Neural cell (in vitro differentiated cells): ENCODE measurements at regions not wholly inside any gene's neighbourhood (a gene's known extent, or its start where the extent isn't known, plus 50 kb on each side); places are given as distances from the start of the nearest gene placed in this dataset.

Source experiments
- H2AFZ ChIP-seq: fragments of 200-600, 300-800 bp; sonication (generic), shearing (Covaris generic); 2 replicates; pipeline ENCODE4 v1.6.0; 2014; ENCODE audit warnings: low read depth, mild to moderate bottlenecking, antibody characterized with exemption, low read length, moderate library complexity
- H3F3A ChIP-seq: fragments of 200-600 bp; shearing (Covaris generic); 2 replicates; pipeline ENCODE4 v1.6.1; 2016; ENCODE audit warnings: mild to moderate bottlenecking, moderate library complexity, mixed read lengths, antibody characterized with exemption, low read length; ENCODE audit not compliant: insufficient read depth, poor library complexity, severe bottlenecking
- H3K27ac ChIP-seq: fragments of 200-600, 300-800 bp; sonication (generic), shearing (Covaris generic); 2 replicates; pipeline ENCODE4 v1.5.1; 2014; ENCODE audit warnings: mild to moderate bottlenecking, low read length, moderate library complexity
- H3K27me3 ChIP-seq: fragments of 300-800, 200-600 bp; sonication (generic), shearing (Covaris generic); 2 replicates; pipeline ENCODE4 v1.6.0; 2014; ENCODE audit warnings: mild to moderate bottlenecking, low read depth, low read length, moderate library complexity; ENCODE audit not compliant: insufficient read depth
- H3K36me3 ChIP-seq: fragments of 300-800, 200-600 bp; sonication (generic), shearing (Covaris generic); 2 replicates; pipeline ENCODE4 v1.5.1; 2014; ENCODE audit warnings: mild to moderate bottlenecking, antibody characterized with exemption, low read length, moderate library complexity; ENCODE audit not compliant: insufficient read depth
- H3K4me2 ChIP-seq: fragments of 300-800, 200-600 bp; sonication (generic), shearing (Covaris generic); 2 replicates; pipeline ENCODE4 v1.6.0; 2014; ENCODE audit warnings: mild to moderate bottlenecking, low read length
- H3K4me3 ChIP-seq: fragments of 300-800, 200-600 bp; sonication (generic), shearing (Covaris generic); 2 replicates; pipeline ENCODE4 v1.5.1; 2014; ENCODE audit warnings: mild to moderate bottlenecking, low read length, moderate library complexity
- H3K79me2 ChIP-seq: fragments of 200-600 bp; shearing (Covaris generic); replicated peaks from 2 replicates; pipeline ENCODE4 v1.6.0; 2014; ENCODE audit warnings: mild to moderate bottlenecking, low read length, moderate library complexity; ENCODE audit not compliant: insufficient read depth
- H3K9ac ChIP-seq: fragments of 300-800, 200-600 bp; sonication (generic), shearing (Covaris generic); 2 replicates; pipeline ENCODE4 v1.6.1; 2016; ENCODE audit warnings: mild to moderate bottlenecking, low read length, mixed read lengths
- H3K9me2 ChIP-seq: fragments of 200-600 bp; shearing (Covaris generic); 2 replicates; pipeline ENCODE4 v1.6.1; 2016; ENCODE audit warnings: mild to moderate bottlenecking, low read length, mixed read lengths; ENCODE audit not compliant: insufficient read depth
- H3K9me3 ChIP-seq: fragments of 200-600, 300-800 bp; sonication (generic), shearing (Covaris generic); 2 replicates; pipeline ENCODE4 v1.6.1; 2016; ENCODE audit warnings: mild to moderate bottlenecking, mixed run types, low read length, moderate library complexity, mixed read lengths
- H4K20me1 ChIP-seq: fragments of 200-600 bp; shearing (Covaris generic); 2 replicates; pipeline ENCODE4 v1.6.1; 2016; ENCODE audit warnings: mild to moderate bottlenecking, mixed run types; ENCODE audit not compliant: insufficient read depth
- EP300 ChIP-seq: fragments of 450-650 bp; conservative IDR thresholded peaks from 2 replicates; pipeline ENCODE4 v1.6.1; 2014; ENCODE audit warnings: antibody characterized with exemption, mild to moderate bottlenecking, moderate library complexity; ENCODE audit not compliant: poor library complexity, severe bottlenecking
- EZH2 ChIP-seq: fragments of 200-600, 300-800 bp; shearing (Covaris generic), sonication (generic); IDR thresholded peaks from 2 replicates; pipeline ENCODE4 v1.6.1; 2014; ENCODE audit warnings: antibody characterized with exemption, low read length, borderline replicate concordance, mild to moderate bottlenecking; ENCODE audit not compliant: insufficient read depth, poor library complexity, severe bottlenecking
- MXI1 ChIP-seq: fragments of 450-650 bp; conservative IDR thresholded peaks from 2 replicates; pipeline ENCODE4 v1.6.1; 2014; ENCODE audit warnings: antibody characterized with exemption, mild to moderate bottlenecking; ENCODE audit not compliant: poor library complexity, severe bottlenecking
- POLR2AphosphoS5 ChIP-seq: IDR thresholded peaks from 2 replicates; pipeline ENCODE4 v1.6.1; 2012
- RAD21 ChIP-seq: fragments of 450-650 bp; conservative IDR thresholded peaks from 2 replicates; pipeline ENCODE4 v1.6.1; 2014; ENCODE audit warnings: antibody characterized with exemption, mild to moderate bottlenecking, moderate library complexity
- SMC3 ChIP-seq: fragments of 450-650 bp; conservative IDR thresholded peaks from 2 replicates; pipeline ENCODE4 v1.6.1; 2014; ENCODE audit warnings: antibody characterized with exemption, mild to moderate bottlenecking, moderate library complexity; ENCODE audit not compliant: poor library complexity
- TAF1 ChIP-seq: IDR thresholded peaks from 2 replicates; pipeline ENCODE4 v1.6.1; 2012; ENCODE audit warnings: low read depth
- TF ChIP-seq, protein P1 (sequence below): fragments of 450-650 bp; IDR thresholded peaks from 2 replicates; pipeline ENCODE4 v1.5.1; 2014; ENCODE audit warnings: antibody characterized with exemption, mild to moderate bottlenecking, moderate library complexity; ENCODE audit not compliant: poor library complexity, severe bottlenecking
- TF ChIP-seq, protein P2 (sequence below): IDR thresholded peaks from 2 replicates; pipeline ENCODE4 v1.6.1; 2012; ENCODE audit warnings: borderline replicate concordance

DNA sequence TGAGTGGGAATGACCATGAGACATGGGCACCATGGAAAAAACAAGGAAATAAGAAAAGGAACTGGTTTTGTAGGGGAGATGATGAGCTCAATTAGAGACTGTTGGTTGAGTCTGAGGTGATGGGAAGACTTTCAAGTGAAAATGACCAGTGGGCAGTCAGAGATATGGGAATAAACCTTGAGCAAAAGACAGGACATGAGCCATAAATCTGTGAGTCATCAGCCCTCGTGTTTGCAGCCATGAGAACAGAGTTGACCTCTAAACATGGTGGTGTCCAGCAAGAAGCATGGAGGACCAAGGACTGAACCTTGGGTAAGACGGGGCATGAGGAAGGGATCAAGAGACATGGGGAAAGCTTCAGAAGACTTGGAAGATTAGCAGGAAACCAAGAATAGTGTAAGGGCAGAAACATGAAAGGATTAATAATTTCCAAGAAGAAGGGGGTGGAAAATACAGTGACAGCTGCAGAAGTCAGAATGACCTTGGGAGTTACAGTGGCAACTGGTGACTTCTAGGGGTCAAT lies 280.6 kb upstream of the PRDM1 start:
- Histone ChIP-seq H3K9me2 (no peaks in the 10 kb centered on the region), H3K36me3 (no peaks in the 10 kb centered on the region), H3F3A (no peaks in the 10 kb centered on the region), H3K27me3 (no peaks in the 10 kb centered on the region), H3K27ac (no peak overlapping the region), H3K9me3 (no peaks in the 10 kb centered on the region), H4K20me1 (no peaks in the 10 kb centered on the region), H2AFZ (no peak overlapping the region), H3K79me2 (no peaks in the 10 kb centered on the region), H3K4me3 (no peak overlapping the region), H3K4me2 (no peak overlapping the region), H3K9ac (no peak overlapping the region)
- TF ChIP-seq, protein P1, sequence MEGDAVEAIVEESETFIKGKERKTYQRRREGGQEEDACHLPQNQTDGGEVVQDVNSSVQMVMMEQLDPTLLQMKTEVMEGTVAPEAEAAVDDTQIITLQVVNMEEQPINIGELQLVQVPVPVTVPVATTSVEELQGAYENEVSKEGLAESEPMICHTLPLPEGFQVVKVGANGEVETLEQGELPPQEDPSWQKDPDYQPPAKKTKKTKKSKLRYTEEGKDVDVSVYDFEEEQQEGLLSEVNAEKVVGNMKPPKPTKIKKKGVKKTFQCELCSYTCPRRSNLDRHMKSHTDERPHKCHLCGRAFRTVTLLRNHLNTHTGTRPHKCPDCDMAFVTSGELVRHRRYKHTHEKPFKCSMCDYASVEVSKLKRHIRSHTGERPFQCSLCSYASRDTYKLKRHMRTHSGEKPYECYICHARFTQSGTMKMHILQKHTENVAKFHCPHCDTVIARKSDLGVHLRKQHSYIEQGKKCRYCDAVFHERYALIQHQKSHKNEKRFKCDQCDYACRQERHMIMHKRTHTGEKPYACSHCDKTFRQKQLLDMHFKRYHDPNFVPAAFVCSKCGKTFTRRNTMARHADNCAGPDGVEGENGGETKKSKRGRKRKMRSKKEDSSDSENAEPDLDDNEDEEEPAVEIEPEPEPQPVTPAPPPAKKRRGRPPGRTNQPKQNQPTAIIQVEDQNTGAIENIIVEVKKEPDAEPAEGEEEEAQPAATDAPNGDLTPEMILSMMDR, result no peak
- no peak for TF ChIP-seq EP300

DNA sequence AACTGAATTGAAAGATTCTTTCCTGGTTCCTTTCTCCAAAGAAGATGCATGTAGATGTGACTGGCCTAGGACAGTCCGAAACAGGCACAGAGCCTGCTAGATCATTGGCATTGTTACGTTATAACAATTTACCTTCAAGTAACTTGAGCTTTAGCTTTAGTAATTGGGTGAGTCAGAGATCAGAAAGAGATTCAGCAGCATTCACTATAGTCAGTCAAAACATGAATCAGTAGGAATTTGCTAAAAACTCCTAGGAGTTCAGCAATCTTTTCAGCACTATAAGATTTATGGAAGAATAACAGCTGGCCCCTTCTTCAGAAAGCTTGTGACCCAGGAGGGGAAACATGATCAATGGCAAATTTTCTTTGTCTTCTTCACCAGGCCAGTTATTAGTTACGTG lies 281.7 kb upstream of the PRDM1 start:
- Histone ChIP-seq H3K27me3 (no peaks in the 10 kb centered on the region), H2AFZ (no peak overlapping the region), H4K20me1 (no peaks in the 10 kb centered on the region), H3K9me2 (no peaks in the 10 kb centered on the region), H3K9ac (no peak overlapping the region), H3K4me3 (no peak overlapping the region), H3K36me3 (no peaks in the 10 kb centered on the region), H3F3A (no peaks in the 10 kb centered on the region), H3K4me2 (no peak overlapping the region), H3K79me2 (no peaks in the 10 kb centered on the region), H3K27ac (no peak overlapping the region), H3K9me3 (no peaks in the 10 kb centered on the region)
- TF ChIP-seq RAD21 (no peak), MXI1 (no peak), EZH2 (no peak), POLR2AphosphoS5 (no peak), EP300 (no peak), TAF1 (no peak), SMC3 (no peak)
- TF ChIP-seq, protein P1, result no peak
- TF ChIP-seq, protein P2, sequence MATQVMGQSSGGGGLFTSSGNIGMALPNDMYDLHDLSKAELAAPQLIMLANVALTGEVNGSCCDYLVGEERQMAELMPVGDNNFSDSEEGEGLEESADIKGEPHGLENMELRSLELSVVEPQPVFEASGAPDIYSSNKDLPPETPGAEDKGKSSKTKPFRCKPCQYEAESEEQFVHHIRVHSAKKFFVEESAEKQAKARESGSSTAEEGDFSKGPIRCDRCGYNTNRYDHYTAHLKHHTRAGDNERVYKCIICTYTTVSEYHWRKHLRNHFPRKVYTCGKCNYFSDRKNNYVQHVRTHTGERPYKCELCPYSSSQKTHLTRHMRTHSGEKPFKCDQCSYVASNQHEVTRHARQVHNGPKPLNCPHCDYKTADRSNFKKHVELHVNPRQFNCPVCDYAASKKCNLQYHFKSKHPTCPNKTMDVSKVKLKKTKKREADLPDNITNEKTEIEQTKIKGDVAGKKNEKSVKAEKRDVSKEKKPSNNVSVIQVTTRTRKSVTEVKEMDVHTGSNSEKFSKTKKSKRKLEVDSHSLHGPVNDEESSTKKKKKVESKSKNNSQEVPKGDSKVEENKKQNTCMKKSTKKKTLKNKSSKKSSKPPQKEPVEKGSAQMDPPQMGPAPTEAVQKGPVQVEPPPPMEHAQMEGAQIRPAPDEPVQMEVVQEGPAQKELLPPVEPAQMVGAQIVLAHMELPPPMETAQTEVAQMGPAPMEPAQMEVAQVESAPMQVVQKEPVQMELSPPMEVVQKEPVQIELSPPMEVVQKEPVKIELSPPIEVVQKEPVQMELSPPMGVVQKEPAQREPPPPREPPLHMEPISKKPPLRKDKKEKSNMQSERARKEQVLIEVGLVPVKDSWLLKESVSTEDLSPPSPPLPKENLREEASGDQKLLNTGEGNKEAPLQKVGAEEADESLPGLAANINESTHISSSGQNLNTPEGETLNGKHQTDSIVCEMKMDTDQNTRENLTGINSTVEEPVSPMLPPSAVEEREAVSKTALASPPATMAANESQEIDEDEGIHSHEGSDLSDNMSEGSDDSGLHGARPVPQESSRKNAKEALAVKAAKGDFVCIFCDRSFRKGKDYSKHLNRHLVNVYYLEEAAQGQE, result no peak
